Germinal center (tissue), 1 donor: ENCODE measurements at regions not wholly inside any gene's neighbourhood (a gene's known extent, or its start where the extent isn't known, plus 50 kb on each side); places are given as distances from the start of the nearest gene placed in this dataset.

ENCODE experiments used
- DNase-seq: peaks from one replicate; pipeline ENCODE4 v3.0.0; 2012; ENCODE audit warnings: mixed read lengths, low spot score

DNA sequence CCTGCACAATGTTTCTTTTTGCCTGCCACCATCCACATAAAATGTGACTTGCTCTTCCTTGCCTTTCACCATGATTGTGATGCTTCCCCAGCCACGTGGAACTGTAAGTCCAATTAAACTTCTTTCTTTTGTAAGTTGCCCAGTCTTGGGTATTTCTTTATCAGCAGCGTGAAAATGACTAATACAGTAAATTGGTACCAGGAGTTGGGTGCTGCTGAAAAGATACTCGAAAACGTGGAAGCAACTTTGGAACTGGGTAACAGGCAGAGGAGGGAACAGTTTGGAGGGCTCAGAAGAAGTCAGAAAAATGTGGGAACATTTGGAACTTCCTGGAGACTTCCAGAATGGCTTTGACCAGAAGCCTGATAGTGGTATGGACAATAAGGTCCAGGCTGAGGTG is 425.3 kb downstream of the GPATCH2 start:
- DNase-seq, result no peak

DNA sequence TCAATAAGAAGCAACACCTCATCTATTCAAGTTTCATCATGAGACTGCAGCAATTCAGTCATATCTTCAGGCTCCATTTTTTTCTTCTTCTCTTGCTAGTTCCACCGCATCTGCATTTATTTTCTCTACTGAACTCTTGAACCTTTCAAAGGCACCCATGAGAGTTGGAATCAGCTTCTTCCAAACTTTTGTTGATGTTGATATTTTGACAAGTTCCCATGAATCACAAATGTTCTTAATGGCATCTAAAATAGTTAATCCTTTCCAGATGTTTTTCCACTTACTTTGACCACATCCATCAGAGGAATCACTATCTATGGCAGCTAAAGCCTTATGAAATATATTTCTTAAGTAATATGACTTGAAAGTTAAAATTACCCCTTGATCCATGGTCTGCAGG is 434.3 kb downstream of the GPATCH2 start:
- no peak for DNase-seq

DNA sequence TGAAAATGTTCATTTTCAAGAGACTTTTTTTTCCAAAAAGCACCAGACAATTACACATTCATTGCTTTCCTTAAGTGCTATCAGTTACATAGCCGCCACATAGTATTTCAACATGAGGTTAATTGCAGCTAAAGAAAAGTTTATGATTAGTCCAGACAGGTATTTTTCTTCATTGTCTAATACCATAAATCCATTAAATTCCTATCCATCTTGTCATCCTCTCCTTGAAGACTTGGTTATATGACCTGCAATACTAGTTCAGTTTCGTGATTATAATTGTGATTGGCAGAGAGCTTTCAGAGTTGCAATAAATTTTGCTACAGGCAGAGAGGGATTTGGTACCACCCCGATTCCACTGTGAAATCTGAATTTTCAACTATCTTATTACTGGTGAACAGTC is 437.7 kb downstream of the GPATCH2 start:
- DNase-seq, result no peak

GRCh38 chr1:217191441-217191840 is 439.4 kb downstream of the GPATCH2 start:
- no peak for DNase-seq

- DNase-seq, result no peak
These were observed 440.5 kb downstream of the GPATCH2 start for GRCh38 chr1:217190359-217190758.

GRCh38 chr1:217189362-217189761 is 441.5 kb downstream of the GPATCH2 start:
- no peak for DNase-seq

- no peak for DNase-seq
These were observed 442.3 kb downstream of the GPATCH2 start for GRCh38 chr1:217188280-217189237.

DNA sequence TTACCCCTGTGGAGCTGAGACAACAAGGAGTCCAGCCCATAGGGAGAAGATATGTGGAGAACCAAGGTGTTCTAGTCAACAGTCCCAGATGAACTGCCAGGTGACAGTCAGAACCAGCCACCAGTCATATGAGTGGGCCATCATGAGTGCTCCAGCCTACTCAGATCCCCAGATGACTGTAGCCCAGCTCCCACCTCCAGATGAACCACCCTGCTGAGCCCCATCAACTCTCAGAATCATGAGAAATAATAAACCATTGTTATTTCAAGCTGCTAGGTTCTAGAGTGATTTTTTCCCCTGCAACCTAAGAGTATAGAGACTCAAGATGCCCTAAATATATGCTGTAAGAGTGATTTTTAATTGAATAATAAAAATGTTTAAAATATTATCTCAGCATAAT is 444.2 kb downstream of the GPATCH2 start:
- no peak for DNase-seq

DNA sequence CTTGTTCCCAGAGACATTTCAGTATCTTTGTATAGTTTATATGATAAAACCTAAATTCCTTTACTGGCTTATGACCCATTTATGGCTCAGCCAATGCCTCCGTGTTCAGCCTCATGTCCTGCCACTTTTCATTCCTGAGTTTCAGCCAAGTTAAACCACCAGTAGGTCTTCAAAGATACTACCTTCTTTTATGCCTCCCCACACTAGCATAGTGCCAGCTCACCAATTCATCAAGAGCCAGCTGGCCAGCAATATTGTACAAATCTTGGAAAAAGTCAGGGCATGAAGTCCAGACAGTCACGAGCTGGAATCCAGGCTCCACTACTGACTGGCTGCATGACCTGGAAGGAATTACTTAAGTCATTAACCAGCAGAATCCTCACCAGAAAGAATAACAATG is 446.0 kb downstream of the GPATCH2 start:
- DNase-seq, result no peak

DNA sequence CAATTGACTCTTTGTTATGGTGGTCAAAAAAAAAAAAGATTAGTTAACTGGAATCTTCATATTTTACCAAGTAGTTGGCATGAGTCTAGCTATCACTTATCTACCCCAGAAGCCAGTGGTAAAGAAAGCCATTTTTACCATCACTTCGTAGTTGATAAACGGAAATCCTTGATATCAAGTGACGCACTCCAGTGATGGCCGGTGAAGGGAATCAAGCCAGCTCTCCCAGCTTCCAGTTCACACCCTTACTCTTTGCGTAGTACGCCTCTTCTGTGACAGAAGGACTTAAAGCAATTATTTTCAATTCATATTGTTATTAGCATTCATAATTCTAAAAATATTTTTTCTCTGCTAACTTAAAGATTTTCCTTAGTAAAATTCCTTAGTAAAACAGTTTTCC is 447.9 kb downstream of the GPATCH2 start:
- no peak for DNase-seq

- no peak for DNase-seq
These were observed 449.1 kb downstream of the GPATCH2 start for GRCh38 chr1:217181756-217182155.

- no peak for DNase-seq
These were observed 449.6 kb downstream of the GPATCH2 start for GRCh38 chr1:217181176-217181746.

- DNase-seq, result no peak
These were observed 450.4 kb downstream of the GPATCH2 start for GRCh38 chr1:217180443-217180842.

DNA sequence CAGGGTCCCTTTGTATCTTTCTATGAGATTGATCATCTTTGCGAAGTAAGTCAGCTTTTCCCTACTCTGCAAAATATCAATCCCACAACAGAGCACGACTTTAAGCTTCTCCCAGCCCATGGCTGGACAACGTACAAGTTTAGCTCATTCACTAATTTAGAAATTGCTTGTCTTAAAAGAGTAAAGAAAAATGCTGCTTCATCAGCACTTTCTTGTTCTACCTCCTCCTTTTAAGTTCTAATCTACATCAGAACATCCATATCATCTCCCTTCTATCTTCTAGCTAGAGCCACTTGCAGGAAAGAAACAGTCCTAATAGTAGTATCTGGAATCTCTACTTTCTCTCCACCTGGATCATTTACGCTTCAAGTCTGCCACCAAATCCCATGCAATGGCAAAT is 441.2 kb upstream of the ESRRG start:
- no peak for DNase-seq

DNA sequence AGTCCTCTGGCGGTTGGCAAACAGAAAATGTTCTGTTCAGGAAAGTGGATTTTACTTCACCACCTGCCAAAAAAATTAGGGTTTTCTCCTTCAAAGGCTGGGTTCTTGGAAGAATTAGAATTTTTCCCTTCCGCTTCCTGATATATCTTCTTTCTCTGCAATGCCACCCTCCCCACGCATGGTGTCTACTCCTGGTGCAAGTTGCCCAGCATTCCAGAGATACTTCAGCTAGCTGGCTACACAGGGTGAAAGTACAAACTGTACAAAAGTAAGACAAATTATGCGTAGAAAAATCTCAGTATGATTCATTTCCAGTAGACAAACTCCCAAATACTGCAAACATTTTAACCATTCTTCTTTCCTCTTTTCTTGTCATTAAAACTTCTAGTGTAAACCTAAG is 430.1 kb upstream of the ESRRG start:
- no peak for DNase-seq

GRCh38 chr1:217150366-217150765 is 427.1 kb upstream of the ESRRG start:
- no peak for DNase-seq

DNA sequence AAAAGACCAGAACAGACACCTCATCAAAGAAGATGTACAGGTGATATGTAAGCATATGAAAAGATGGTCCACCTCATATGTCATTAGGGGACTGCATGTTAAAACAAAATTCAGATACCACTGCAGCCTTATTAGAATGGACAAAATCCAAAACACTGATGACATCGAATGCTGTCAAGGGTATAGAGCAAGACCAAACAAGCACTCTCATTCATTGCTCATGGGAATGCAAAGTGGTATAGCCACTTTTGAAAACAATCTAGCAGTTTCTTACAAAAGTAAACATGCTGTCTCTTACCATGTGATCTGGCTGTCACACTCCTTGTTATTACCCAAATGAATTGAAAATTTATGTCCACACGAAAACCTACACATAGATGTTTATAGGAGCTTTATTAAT is 426.6 kb upstream of the ESRRG start:
- no peak for DNase-seq

GRCh38 chr1:217141711-217142110 is 418.5 kb upstream of the ESRRG start:
- no peak for DNase-seq

DNA sequence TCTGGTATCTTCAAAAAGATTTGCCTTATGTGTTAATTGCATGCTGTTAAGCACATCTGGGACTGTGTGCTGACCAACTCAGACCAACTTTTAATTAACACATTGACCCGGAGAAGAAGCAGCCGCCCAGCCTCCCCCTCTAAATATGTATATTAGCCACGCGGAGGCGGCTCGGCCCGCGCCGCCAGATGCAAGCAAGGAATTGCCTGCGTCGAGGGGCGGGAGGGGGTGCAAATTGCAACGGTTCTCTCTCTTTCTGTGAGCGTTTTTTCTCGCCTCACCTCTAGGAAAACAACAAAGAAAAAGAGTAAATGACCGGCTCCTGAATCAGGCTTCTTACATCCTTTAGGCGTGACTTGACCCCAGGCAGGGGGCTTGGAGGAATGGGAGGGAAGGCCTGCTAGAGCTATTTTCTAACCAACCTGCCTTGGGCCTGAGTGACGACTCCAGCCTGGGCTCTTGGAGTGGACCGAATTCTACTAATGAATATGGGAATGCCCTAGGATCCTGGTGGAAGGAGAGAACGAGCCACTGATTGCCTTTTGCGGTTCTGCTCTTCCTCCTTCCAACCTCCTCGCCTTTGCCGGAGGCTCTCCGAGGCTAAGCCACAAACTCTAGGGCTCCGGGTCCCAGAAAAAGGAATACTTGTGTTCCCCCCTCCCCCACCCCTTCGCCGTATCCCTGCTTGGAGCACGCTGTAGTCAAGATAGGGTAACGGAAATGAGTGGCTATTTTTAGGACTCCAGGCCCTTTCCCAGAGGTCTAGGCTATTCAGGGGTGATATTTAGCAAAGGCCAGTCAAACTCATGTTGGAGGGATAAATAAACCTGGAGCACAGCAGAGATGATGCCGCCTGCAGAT is 417.0 kb upstream of the ESRRG start:
- DNase-seq, result no peak

- DNase-seq, result no peak
These were observed 416.3 kb upstream of the ESRRG start for GRCh38 chr1:217139513-217139912.

DNA sequence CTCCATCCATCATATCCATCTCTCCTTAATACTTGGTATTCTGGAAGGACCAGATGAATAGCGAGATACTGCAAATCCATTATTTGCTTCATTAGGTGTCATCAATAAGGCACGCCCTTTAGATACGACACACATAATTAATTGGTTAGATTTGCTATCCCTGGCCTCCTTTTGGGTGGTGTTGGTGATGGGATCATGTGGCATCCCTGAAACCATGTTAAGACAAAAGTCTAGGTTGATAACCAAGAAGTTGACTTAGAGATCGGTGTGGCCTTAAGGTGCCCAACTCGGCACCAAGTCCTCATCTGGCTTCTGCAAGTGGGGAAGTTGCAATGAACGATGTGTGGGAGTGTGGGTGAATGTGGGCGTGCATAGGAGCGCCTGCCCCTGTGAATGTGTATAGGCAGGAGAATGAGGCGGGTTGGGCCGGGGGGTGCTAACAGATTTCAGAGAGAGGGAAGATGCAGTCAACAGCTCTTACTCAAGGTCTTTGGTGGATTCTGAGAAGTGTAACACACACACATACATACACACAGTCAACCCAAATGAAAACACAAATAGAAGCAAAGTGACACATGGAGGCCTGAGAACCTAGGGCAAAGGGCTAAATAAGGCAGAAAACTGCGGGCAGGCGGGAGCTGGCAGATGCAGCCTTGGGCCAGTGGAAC is 415.7 kb upstream of the ESRRG start:
- no peak for DNase-seq

DNA sequence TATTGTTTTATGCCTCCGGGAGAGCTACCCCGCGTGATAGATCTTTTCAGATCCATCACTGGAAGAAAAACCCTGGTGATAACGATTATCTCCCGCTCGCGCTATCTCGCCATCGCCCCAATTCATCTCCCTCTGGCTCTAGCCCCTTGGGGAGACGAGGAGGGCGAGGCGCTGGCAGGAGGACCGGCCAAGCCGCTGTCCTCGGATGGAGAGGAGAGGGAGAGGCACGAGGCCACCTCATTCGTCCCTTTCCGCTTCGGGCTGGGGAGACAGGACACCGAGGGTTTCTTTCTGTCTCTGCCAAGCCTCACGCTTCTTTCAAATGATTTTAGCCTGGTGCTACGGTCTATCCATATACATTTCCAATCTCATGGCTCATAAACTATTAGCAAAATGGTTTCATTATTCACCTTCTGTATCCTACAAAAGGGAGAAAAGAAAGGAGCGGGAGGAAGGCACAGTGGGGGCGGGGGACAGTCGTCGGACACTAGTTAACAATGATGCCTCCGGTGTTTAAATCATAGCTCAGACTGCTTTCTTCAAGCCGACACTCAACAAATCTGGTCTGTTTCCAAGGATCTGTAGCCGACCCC is 415.0 kb upstream of the ESRRG start:
- no peak for DNase-seq
